K562 (cell line): ENCODE measurements at regions not wholly inside any gene's neighbourhood (a gene's known extent, or its start where the extent isn't known, plus 50 kb on each side); places are given as distances from the start of the nearest gene placed in this dataset.

ENCODE experiments used
- ATAC-seq: fragments of 200-7000 bp; cut with Tn5 transposase; 3 replicates; pipeline ENCODE4 v1.9.1; 2020; ENCODE audit warnings: moderate library complexity
- BruUV-seq: library from RNA; stranded (reverse); fragments of 400-500 nt; replicated peaks from 2 replicates; lab custom pipeline; 2021; lab: Mats Ljungman, UMichigan
- CTCF ChIA-PET: fragments of 300-600 bp; formaldehyde crosslinking; extraction: SDS; loops from one replicate; lab custom pipeline; 2021; ENCODE audit warnings: low intra/inter-chr PET ratio; lab: Yijun Ruan, JAX
- POLR2A ChIA-PET: fragments of 300-600, 350-650 bp; sonication (Branson Sonifier 250); formaldehyde crosslinking; extraction: SDS; loops from one replicate; lab custom pipeline; 2021; ENCODE audit warnings: antibody characterized with exemption, inconsistent platforms; lab: Yijun Ruan, JAX
- DNase-seq, 4 experiments: peaks; one replicate each; pipeline versions ENCODE4 v3.0.0 to v3.0.0-alpha.2; 2011 to 2018; ENCODE audit warnings: low spot score in 3 of 4, mixed read lengths in 3 of 4; ENCODE audit errors: extremely low read depth in 1 of 4
- FAIRE-seq: peaks from 2 replicates; lab custom pipeline; 2011; peaks lifted over from hg19 to GRCh38; lab: Jason Lieb, UNC
- H2AFZ ChIP-seq: 2 replicates; pipeline ENCODE4 v1.6.0; 2011; ENCODE audit warnings: low read depth, low read length, control low read depth, inconsistent platforms
- H3K27ac ChIP-seq: fragments of 200-600 bp; 3 replicates; pipeline ENCODE4 v1.8.0; 2011; ENCODE audit warnings: low read depth, mild to moderate bottlenecking, control low read depth, inconsistent platforms, low read length, moderate library complexity, mixed read lengths; ENCODE audit errors: extremely low read depth
- H3K27me3 ChIP-seq, 2 experiments: fragments of 300-600 bp in 1 of 2; 2 replicates in 1 of 2; 3 replicates in 1 of 2; pipeline versions ENCODE4 v1.6.0 to v1.8.0; 2011; ENCODE audit warnings: inconsistent platforms in 2 of 2, low read length in 2 of 2, mild to moderate bottlenecking in 1 of 2, mixed read lengths in 1 of 2, moderate library complexity in 1 of 2; ENCODE audit not compliant: control insufficient read depth in 2 of 2, insufficient read depth in 2 of 2
- H3K36me3 ChIP-seq: fragments of 300-600 bp; 3 replicates; pipeline ENCODE4 v1.8.0; 2011; ENCODE audit warnings: mild to moderate bottlenecking, low read length, inconsistent platforms; ENCODE audit not compliant: control insufficient read depth, insufficient read depth
- H3K4me1 ChIP-seq, 2 experiments: fragments of 200-600 bp in 1 of 2; replicated peaks in 1 of 2; 2 replicates in 1 of 2; 3 replicates in 1 of 2; pipeline versions ENCODE4 v1.5.1 to v1.8.0; 2011; ENCODE audit warnings: inconsistent platforms in 2 of 2, low read length in 2 of 2, mild to moderate bottlenecking in 1 of 2, mixed read lengths in 1 of 2, moderate library complexity in 1 of 2; ENCODE audit not compliant: control insufficient read depth in 2 of 2, insufficient read depth in 2 of 2
- H3K4me2 ChIP-seq: 2 replicates; pipeline ENCODE4 v1.6.1; 2011; ENCODE audit warnings: low read length, control low read depth, inconsistent platforms, mixed read lengths; ENCODE audit not compliant: insufficient read depth
- H3K4me3 ChIP-seq: fragments of 200-600 bp; sonication (generic), shearing (Covaris generic); 2 replicates; pipeline ENCODE4 v1.5.1; 2016; ENCODE audit warnings: control low read depth, inconsistent platforms
- H3K79me2 ChIP-seq: fragments of 200-600 bp; 3 replicates; pipeline ENCODE4 v1.8.0; 2011; ENCODE audit warnings: low read length, inconsistent platforms; ENCODE audit not compliant: control insufficient read depth, insufficient read depth
- H3K9ac ChIP-seq, 2 experiments: 2 replicates each; pipeline versions ENCODE4 v1.6.0 to v1.6.1; 2011; ENCODE audit warnings: low read depth in 2 of 2, low read length in 2 of 2, control low read depth in 1 of 2, inconsistent platforms in 1 of 2, mild to moderate bottlenecking in 1 of 2, mixed read lengths in 1 of 2; ENCODE audit not compliant: insufficient read depth in 1 of 2
- H3K9me1 ChIP-seq: one replicate; pipeline ENCODE4 v1.6.0; 2011; ENCODE audit warnings: inconsistent platforms, mild to moderate bottlenecking, low read length, moderate library complexity; ENCODE audit not compliant: control insufficient read depth, insufficient read depth
- H3K9me3 ChIP-seq: replicated peaks from 2 replicates; pipeline ENCODE4 v1.5.1; 2011; ENCODE audit warnings: low read depth, low read length, inconsistent platforms; ENCODE audit not compliant: control insufficient read depth, insufficient read depth
- H4K20me1 ChIP-seq: replicated peaks from 2 replicates; pipeline ENCODE4 v1.6.1; 2011; ENCODE audit warnings: low read length, inconsistent platforms, mixed read lengths; ENCODE audit not compliant: control insufficient read depth, insufficient read depth
- DEAF1 ChIP-seq: fragments of 450-650 bp; formaldehyde crosslinking; IDR thresholded peaks from 2 replicates; pipeline ENCODE4 v1.4.0; 2020; ENCODE audit warnings: mild to moderate bottlenecking, moderate library complexity
- MITF ChIP-seq: IDR thresholded peaks from 2 replicates; pipeline ENCODE4 v1.6.1; 2014; ENCODE audit warnings: antibody characterized with exemption
- MTA1 ChIP-seq: fragments of 450-650 bp; IDR thresholded peaks from 2 replicates; pipeline ENCODE4 v1.6.1; 2017; ENCODE audit warnings: borderline replicate concordance
- SMARCC2 ChIP-seq: fragments of 450-650 bp; IDR thresholded peaks from 2 replicates; pipeline ENCODE4 v1.6.1; 2017; ENCODE audit warnings: antibody characterized with exemption, moderate library complexity, mild to moderate bottlenecking, low read depth
- TAF1 ChIP-seq: IDR thresholded peaks from 2 replicates; pipeline ENCODE4 v1.6.1; 2011; ENCODE audit warnings: mild to moderate bottlenecking, low read length, moderate library complexity; ENCODE audit not compliant: insufficient read depth, control insufficient read depth, severe bottlenecking; ENCODE audit errors: extremely low read depth
- ZNF740 ChIP-seq, 3 experiments: fragments of 200-800 bp in 1 of 3; sonication (Bioruptor generic) in 1 of 3; sonication (generic) in 1 of 3; formaldehyde crosslinking in 1 of 3; IDR thresholded peaks; 2 replicates each; pipeline versions ENCODE4 v1.6.1 to v1.8.0; 2016 to 2022; ENCODE audit warnings: mild to moderate bottlenecking in 2 of 3, missing compliant biosample characterization in 2 of 3, missing genetic modification characterization in 2 of 3, missing genetic modification reagents in 1 of 3
- WGBS: fragments of 100-300 bp; shearing (Covaris generic); methylation state at CpG from one replicate; pipeline ENCODE4 v1.1.6; 2016; ENCODE audit warnings: low coverage, mixed read lengths; ENCODE audit not compliant: insufficient coverage; ENCODE audit errors: missing lambda C conversion rate; 5-methylcytosine and 5-hydroxymethylcytosine counted together
- in situ Hi-C: fragments of 300-500 bp; cut with MboI; formaldehyde crosslinking; loops from 4 replicates; pipeline ENCODE4 v1.15.0; 2018; ENCODE audit warnings: inconsistent platforms, mixed read lengths
- intact Hi-C: fragments of 100-400 bp; cut with micrococcal nuclease; formaldehyde crosslinking; loops from 2 replicates; pipeline ENCODE4 v1.14.2; 2022

- H3K79me2 ChIP-seq: no peaks in the 10 kb centered on the region
- H3K36me3 ChIP-seq: no peaks in the 10 kb centered on the region
- H4K20me1 ChIP-seq: peaks cover 6% of the 10 kb centered on the region; the same call in 1 of the 2 replicates
- intact Hi-C loops (loop anchor here (1.0 to 2.0 kb wide), 4 partner anchors 28 to 242 kb away; no protein-coding TSS in a partner anchor), in situ Hi-C loops (loop anchor here (10.0 kb wide), 1 partner anchor 182 kb away; no protein-coding TSS in a partner anchor)
- FAIRE-seq (no peak), DNase-seq (no peak), ATAC-seq (no peak)
- no peak overlapping the region for H3K4me3 ChIP-seq
- H2AFZ ChIP-seq: no peak overlapping the region
- CTCF ChIA-PET: interaction anchor here (0.8 to 2.7 kb wide), 7 partner anchors 29 to 548 kb away, joined by 4 to 23 read pairs (median 7); no protein-coding TSS in a partner anchor
- TF ChIP-seq DEAF1 (CRISPR knock-in tag): no peak
- TF ChIP-seq SMARCC2: no peak
- no peak for TF ChIP-seq MTA1
- no peak for TF ChIP-seq MITF
- TF ChIP-seq TAF1: no peak
- TF ChIP-seq ZNF740 (CRISPR knock-in tag; IDR thresholded peaks at IDR 0.05): no peak
- TF ChIP-seq ZNF740 (tag; IDR thresholded peaks at IDR 0.05): no peak
- no peak overlapping the region for H3K9ac ChIP-seq
- peaks cover 0 to 15% of the 10 kb centered on the region in 2 experiments; a peak in 2 of 5 replicates for H3K4me1 ChIP-seq
- 2% methylated on average over 3 of the region's 3 CpGs for WGBS
- no peak overlapping the region for H3K4me2 ChIP-seq
- POLR2A ChIA-PET: interaction anchor here (0.6 kb wide), 1 partner anchor 11 kb away, joined by 3 read pairs; no protein-coding TSS in a partner anchor
- no peak overlapping the region for H3K27ac ChIP-seq
- no peaks in the 10 kb centered on the region for H3K9me3 ChIP-seq
- H3K27me3 ChIP-seq: peaks cover 45 to 89% of the 10 kb centered on the region in 2 experiments
- H3K9me1 ChIP-seq: no peaks in the 10 kb centered on the region
- BruUV-seq: no TSS peak
Observed at GRCh38 chr6:37566950-37567349, 67.3 kb upstream of the CCDC167 start.
